ENCODE measurements at regions not wholly inside any gene's neighbourhood (a gene's known extent, or its start where the extent isn't known, plus 50 kb on each side); places are given as distances from the start of the nearest gene placed in this dataset.

GRCh38 chr15:39493424-39494067 lies 87.3 kb upstream of the THBS1 start:
- no peak overlapping the region for H3K9ac ChIP-seq (ENCODE audit: insufficient read depth, low read depth, low read length)
- no peaks in the 10 kb centered on the region for H3K27me3 ChIP-seq (ENCODE audit: control insufficient read depth in 1 of 2, insufficient read depth in 2 of 2, low read length in 2 of 2)
- no peaks in the 10 kb centered on the region for H3K36me3 ChIP-seq (replicated peaks in 1 of 2; ENCODE audit: control insufficient read depth in 1 of 2, insufficient read depth in 2 of 2, low read length in 2 of 2)
- H4K20me1 ChIP-seq (ENCODE audit: insufficient read depth, low read length) = no peaks in the 10 kb centered on the region
- H3K27ac ChIP-seq (ENCODE audit: extremely low read length, insufficient read depth, low read length) = no peak overlapping the region
- no peak overlapping the region for H3K4me2 ChIP-seq (ENCODE audit: low read depth, low read length)
- no peak overlapping the region for H2AFZ ChIP-seq (ENCODE audit: low read length)
- BruUV-seq (replicated peaks) = no TSS peak
- ATAC-seq (no peak), DNase-seq (ENCODE audit: low spot score) (no peak), FAIRE-seq (no peak)
- intact Hi-C loops (cut with micrococcal nuclease; ENCODE audit: unreplicated experiment) (no loop called here), in situ Hi-C loops (cut with HindIII; ENCODE audit: extremely low pct_ligation_motif_present, low pct_unique_long_range_greater_than_20kb) (no loop called here)
- POLR2A ChIA-PET = no interaction called here
- TF ChIP-seq SIX4 (CRISPR knock-in tag; IDR thresholded peaks at IDR 0.05) = no peak
- no peak for TF ChIP-seq GTF2F1 (IDR thresholded peaks at IDR 0.05; ENCODE audit: low read length)
- TF ChIP-seq ZNF576 (CRISPR knock-in tag; IDR thresholded peaks at IDR 0.05) = no peak
- TF ChIP-seq CSRNP2 (CRISPR knock-in tag; conservative IDR thresholded peaks at IDR 0.05; ENCODE audit: low read depth) = no peak
- TF ChIP-seq NFE2L2 (IDR thresholded peaks at IDR 0.05; ENCODE audit: low read length) = no peak
- no peak for TF ChIP-seq NFYB (CRISPR knock-in tag; IDR thresholded peaks at IDR 0.05)
- TF ChIP-seq MEIS1 (CRISPR knock-in tag; IDR thresholded peaks at IDR 0.05; ENCODE audit: borderline replicate concordance) = no peak
- TF ChIP-seq AFF4 (CRISPR knock-in tag; IDR thresholded peaks at IDR 0.05) = no peak
- TF ChIP-seq ZNF350 (CRISPR knock-in tag; IDR thresholded peaks at IDR 0.05; ENCODE audit: borderline replicate concordance, low read depth) = no peak
- no peak for TF ChIP-seq NRL (CRISPR knock-in tag; IDR thresholded peaks at IDR 0.05; ENCODE audit: borderline replicate concordance)
- no peak for TF ChIP-seq FOXK2 (IDR thresholded peaks at IDR 0.05)
- no peak for TF ChIP-seq MXD3 (CRISPR knock-in tag; IDR thresholded peaks at IDR 0.05)
- no peak for TF ChIP-seq SP140L (CRISPR knock-in tag; IDR thresholded peaks at IDR 0.05; ENCODE audit: borderline replicate concordance)
- no peak for TF ChIP-seq PLSCR1 (CRISPR knock-in tag; IDR thresholded peaks at IDR 0.05; ENCODE audit: borderline replicate concordance)
- no peak for TF ChIP-seq DDIT3 (CRISPR knock-in tag; IDR thresholded peaks at IDR 0.05)
- TF ChIP-seq ZSCAN9 (CRISPR knock-in tag; IDR thresholded peaks at IDR 0.05; ENCODE audit: borderline replicate concordance) = no peak
- no peaks in the 10 kb centered on the region for H3K79me2 ChIP-seq (ENCODE audit: insufficient read depth, low read length)
- CTCF ChIA-PET (ENCODE audit: low intra/inter-chr PET ratio, low total read pairs) = no interaction called here
- no peaks in the 10 kb centered on the region for H3K4me1 ChIP-seq (ENCODE audit: insufficient read depth, low read length)
- no peak overlapping the region for H3K4me3 ChIP-seq (replicated peaks in 1 of 3; ENCODE audit: insufficient read depth in 1 of 3, low read depth in 2 of 3, low read length in 3 of 3)
- no peaks in the 10 kb centered on the region for H3K9me3 ChIP-seq (ENCODE audit: low read length)
- 21% methylated on average over 3 of the region's 3 CpGs for WGBS (ENCODE audit: low lambda C conversion rate)
